RWPE1 (cell line): ENCODE measurements at regions not wholly inside any gene's neighbourhood (a gene's known extent, or its start where the extent isn't known, plus 50 kb on each side); places are given as distances from the start of the nearest gene placed in this dataset.
"Not testable (repeated sequence)": the region's sequence is repeated elsewhere in the genome, so short reads cannot be mapped to it uniquely, and the experiment has no call there.

Source experiments
- CTCF ChIA-PET: fragments of 350-600 bp; sonication (Branson Sonifier 250); formaldehyde crosslinking; extraction: SDS; loops from one replicate; lab custom pipeline; 2021; lab: Yijun Ruan, JAX
- POLR2A ChIA-PET: fragments of 400-600 bp; formaldehyde crosslinking; extraction: SDS; loops from one replicate; lab custom pipeline; 2020; ENCODE audit warnings: antibody characterized with exemption; ENCODE audit not compliant: low non-redundant PET; lab: Yijun Ruan, JAX
- DNase-seq: peaks from one replicate; pipeline ENCODE4 v3.0.0; 2012; ENCODE audit warnings: low spot score
- H3K27ac ChIP-seq: fragments of 450-650 bp; 2 replicates; pipeline ENCODE4 v1.5.1; 2017
- TF ChIP-seq, protein P1 (sequence below): fragments of 450-650 bp; conservative IDR thresholded peaks from 2 replicates; pipeline ENCODE4 v1.5.1; 2017; ENCODE audit warnings: low read depth, mild to moderate bottlenecking

DNA sequence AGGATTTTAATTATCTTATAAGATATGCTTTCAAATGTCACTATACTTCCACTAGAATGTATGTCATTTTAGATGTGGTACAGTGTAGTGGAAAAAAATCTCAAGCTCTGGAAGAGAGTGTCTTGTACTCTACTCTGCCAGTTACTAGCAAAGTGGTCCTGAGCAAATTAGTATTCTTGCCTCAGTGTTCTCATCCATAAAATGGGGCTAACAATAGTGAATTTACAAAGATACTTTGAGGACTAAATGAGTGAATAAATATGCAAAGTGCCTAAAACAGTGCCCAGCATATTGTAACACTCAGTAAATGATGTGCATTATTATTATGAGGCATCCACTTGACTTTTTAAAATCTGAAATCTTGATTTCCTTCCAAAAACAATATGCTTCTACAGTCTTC is 488.9 kb upstream of the PHF14 start:
- H3K27ac ChIP-seq: no peak overlapping the region
- TF ChIP-seq, protein P1, sequence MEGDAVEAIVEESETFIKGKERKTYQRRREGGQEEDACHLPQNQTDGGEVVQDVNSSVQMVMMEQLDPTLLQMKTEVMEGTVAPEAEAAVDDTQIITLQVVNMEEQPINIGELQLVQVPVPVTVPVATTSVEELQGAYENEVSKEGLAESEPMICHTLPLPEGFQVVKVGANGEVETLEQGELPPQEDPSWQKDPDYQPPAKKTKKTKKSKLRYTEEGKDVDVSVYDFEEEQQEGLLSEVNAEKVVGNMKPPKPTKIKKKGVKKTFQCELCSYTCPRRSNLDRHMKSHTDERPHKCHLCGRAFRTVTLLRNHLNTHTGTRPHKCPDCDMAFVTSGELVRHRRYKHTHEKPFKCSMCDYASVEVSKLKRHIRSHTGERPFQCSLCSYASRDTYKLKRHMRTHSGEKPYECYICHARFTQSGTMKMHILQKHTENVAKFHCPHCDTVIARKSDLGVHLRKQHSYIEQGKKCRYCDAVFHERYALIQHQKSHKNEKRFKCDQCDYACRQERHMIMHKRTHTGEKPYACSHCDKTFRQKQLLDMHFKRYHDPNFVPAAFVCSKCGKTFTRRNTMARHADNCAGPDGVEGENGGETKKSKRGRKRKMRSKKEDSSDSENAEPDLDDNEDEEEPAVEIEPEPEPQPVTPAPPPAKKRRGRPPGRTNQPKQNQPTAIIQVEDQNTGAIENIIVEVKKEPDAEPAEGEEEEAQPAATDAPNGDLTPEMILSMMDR: no peak
- ChIA-PET POLR2A (no interaction called here), CTCF (no interaction called here)
- DNase-seq: no peak

DNA sequence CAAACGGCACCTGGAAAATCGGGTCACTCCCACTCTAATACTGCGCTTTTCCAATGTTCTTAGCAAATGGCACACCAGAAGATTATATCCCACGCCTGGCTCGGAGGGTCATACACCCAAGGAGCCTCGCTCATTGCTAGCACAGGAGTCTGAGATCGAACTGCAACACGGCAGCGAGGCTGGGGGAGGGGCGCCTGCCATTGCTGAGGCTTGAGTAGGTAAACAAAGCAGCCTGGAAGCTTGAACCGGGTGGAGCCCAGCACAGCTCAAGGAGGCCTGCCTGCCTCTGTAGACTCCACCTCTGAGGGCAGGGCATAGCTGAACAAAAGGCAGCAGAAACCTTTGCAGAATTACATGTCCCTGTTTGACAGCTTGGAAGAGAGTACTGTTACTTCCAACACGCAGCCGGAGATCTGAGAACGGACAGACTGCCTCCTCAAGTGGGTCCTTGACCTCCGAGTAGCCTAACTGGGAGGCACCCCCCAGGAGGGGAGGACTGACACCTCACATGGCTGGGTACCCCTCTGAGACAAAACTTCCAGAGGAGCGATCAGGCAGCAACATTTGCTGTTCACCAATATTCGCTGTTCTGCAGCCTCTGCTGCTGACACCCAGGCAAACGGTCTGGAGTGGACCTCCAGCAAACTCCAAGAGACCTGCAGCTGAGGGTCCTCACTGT is 472.3 kb upstream of the PHF14 start:
- CTCF ChIA-PET, H3K27ac ChIP-seq, DNase-seq, POLR2A ChIA-PET: not testable (repeated sequence)

DNA sequence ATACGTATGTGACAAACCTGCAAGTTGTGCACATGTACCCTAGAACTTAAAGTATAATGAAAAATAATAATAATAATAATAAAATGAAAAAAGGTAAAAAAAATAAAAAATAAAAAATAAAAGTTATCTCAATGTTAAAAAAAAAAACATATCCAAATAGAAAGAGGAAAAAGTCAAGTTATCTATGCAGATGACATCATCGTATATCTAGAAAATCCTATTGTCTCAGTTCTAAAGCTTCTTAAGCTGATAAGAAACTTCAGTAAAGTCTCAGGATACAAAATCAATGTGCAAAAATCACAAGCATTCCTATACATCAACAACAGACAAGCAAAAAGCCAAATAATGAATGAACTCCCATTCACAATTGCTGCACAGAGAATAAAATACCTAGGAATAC is 466.6 kb upstream of the PHF14 start:
- DNase-seq: no peak
- no peak overlapping the region for H3K27ac ChIP-seq
- CTCF ChIA-PET: no interaction called here
- TF ChIP-seq, protein P1: no peak
- POLR2A ChIA-PET: no interaction called here

DNA sequence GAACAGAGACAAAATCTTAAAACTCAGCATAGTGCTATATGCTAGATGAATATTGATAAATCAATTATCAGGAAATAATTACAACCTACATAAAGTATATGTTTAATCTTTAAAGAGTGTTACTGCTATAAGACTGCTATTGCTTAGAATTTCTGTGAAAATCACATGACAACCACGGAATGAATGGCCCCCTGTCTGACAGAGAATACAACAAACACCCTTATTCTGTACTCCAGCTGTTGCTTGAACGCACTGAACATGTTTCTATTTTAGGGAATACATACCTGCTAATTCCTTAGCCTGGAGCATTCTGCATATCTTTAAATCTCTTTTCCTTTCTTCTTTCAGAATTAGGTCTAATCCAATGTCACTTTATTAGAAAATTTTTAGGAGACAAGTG is 452.4 kb upstream of the PHF14 start:
- no peak for DNase-seq
- POLR2A ChIA-PET: no interaction called here
- TF ChIP-seq, protein P1: no peak
- CTCF ChIA-PET: no interaction called here
- no peak overlapping the region for H3K27ac ChIP-seq

DNA sequence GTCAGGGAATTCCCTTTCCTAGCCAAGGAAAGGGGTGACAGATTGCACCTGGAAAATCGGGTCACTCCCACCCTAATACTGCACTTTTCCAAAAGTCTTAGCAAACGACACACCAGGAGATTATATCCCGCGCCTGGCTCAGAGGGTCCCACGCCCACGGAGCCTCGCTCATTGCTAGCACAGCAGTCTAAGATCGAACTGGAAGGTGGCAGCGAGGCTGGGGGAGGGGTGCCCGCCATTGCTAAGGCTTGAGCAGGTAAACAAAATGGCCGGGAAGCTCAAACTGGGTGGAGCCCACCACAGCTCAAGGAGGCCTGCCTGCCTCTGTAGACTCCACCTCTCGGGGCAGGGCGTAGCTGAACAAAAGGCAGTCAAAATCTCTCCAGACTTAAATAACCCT is 440.2 kb upstream of the PHF14 start:
- POLR2A ChIA-PET: interaction anchor here (0.6 kb wide), 1 partner anchor 724 kb away, joined by 3 read pairs; no protein-coding TSS in a partner anchor
- DNase-seq, H3K27ac ChIP-seq, CTCF ChIA-PET: not testable (repeated sequence)

DNA sequence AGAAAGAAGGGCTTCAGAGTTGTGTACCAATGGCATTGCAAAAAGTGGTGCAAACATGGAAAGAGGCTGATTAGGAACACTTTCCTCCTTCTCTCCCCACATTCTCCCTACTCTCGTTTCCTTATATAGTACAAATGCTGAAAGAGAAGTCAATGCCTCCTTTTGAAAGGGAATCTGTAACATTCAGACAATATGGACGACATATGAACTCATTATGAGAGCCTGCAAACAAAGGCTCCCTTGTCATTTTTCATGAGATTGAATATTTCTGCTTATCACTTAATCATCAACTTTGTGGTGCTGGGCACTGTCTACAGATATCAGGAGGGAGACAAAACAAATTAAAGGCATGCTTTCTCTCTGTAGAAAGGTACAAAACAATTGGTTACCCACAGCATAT is 437.1 kb upstream of the PHF14 start:
- POLR2A ChIA-PET: no interaction called here
- DNase-seq: no peak
- TF ChIP-seq, protein P1: no peak
- H3K27ac ChIP-seq: no peak overlapping the region
- CTCF ChIA-PET: no interaction called here

DNA sequence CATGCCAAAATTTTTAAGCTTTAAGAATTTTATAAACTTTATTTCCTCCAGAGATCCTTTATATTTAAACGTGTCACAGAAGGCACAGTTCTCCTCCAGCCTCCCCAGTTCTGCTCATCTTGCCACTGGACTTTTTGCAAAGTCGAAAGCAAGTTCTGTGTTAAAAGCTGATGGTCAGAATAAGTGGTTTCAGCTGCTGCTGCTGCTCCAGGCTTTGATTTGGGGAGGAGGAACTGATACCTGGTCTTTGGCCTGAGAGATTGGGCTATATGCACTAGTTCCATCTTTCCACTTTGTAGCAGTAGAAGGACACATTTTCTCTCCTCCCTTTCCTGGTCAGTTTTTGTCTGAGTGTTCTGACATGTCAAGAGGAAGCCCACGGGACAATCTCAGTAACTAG is 435.9 kb upstream of the PHF14 start:
- POLR2A ChIA-PET: no interaction called here
- CTCF ChIA-PET: interaction anchor here (0.6 kb wide), 1 partner anchor 43 kb away, joined by 3 read pairs; no protein-coding TSS in a partner anchor
- TF ChIP-seq, protein P1: no peak
- no peak for DNase-seq
- H3K27ac ChIP-seq: no peak overlapping the region
